Effector memory CD4-positive, alpha-beta T cell (primary cell): ENCODE measurements at regions not wholly inside any gene's neighbourhood (a gene's known extent, or its start where the extent isn't known, plus 50 kb on each side); places are given as distances from the start of the nearest gene placed in this dataset.

Experiments used
- DNase-seq, 3 donors: peaks; one replicate each; pipeline ENCODE4 v3.0.0-alpha.2; 2020
- H3K27ac ChIP-seq: 2 replicates; pipeline ENCODE4 v1.7.0; 2013; ENCODE audit warnings: mild to moderate bottlenecking, low read length, moderate library complexity; ENCODE audit not compliant: insufficient read depth, poor library complexity, severe bottlenecking
- H3K27me3 ChIP-seq: replicated peaks from 2 replicates; pipeline ENCODE4 v1.7.0; 2013; ENCODE audit warnings: mild to moderate bottlenecking, low read length; ENCODE audit not compliant: insufficient read depth, control insufficient read depth, poor library complexity, severe bottlenecking
- H3K36me3 ChIP-seq: 2 replicates; pipeline ENCODE4 v1.7.0; 2013; ENCODE audit warnings: mild to moderate bottlenecking, low read length, moderate library complexity; ENCODE audit not compliant: control insufficient read depth, insufficient read depth
- H3K4me1 ChIP-seq: 2 replicates; pipeline ENCODE4 v1.7.0; 2013; ENCODE audit warnings: low read length, mild to moderate bottlenecking; ENCODE audit not compliant: control insufficient read depth, insufficient read depth, poor library complexity, severe bottlenecking
- H3K4me3 ChIP-seq: 2 replicates; pipeline ENCODE4 v1.7.0; 2013; ENCODE audit warnings: low read length, low read depth, mild to moderate bottlenecking; ENCODE audit not compliant: insufficient read depth, poor library complexity, severe bottlenecking
- H3K9me3 ChIP-seq: 2 replicates; pipeline ENCODE4 v1.7.0; 2013; ENCODE audit warnings: mild to moderate bottlenecking, low read length, moderate library complexity; ENCODE audit not compliant: control insufficient read depth

GRCh38 chr7:55639640-55640039 is 67.3 kb upstream of the VOPP1 start:
- Histone ChIP-seq H3K27ac (no peak overlapping the region), H3K4me3 (no peak overlapping the region), H3K27me3 (no peaks in the 10 kb centered on the region), H3K36me3 (no peaks in the 10 kb centered on the region), H3K9me3 (no peaks in the 10 kb centered on the region), H3K4me1 (peaks cover 9% of the 10 kb centered on the region)
- no peak for DNase-seq

GRCh38 chr7:55629051-55629677 is 56.9 kb upstream of the VOPP1 start:
- Histone ChIP-seq H3K9me3 (no peaks in the 10 kb centered on the region), H3K4me1 (no peaks in the 10 kb centered on the region), H3K4me3 (no peak overlapping the region), H3K27me3 (no peaks in the 10 kb centered on the region), H3K36me3 (no peaks in the 10 kb centered on the region), H3K27ac (no peak overlapping the region)
- DNase-seq: no peak

- H3K27ac ChIP-seq: no peak overlapping the region
- H3K4me3 ChIP-seq: no peak overlapping the region
- H3K4me1 ChIP-seq: no peaks in the 10 kb centered on the region
- H3K36me3 ChIP-seq: no peaks in the 10 kb centered on the region
- no peaks in the 10 kb centered on the region for H3K9me3 ChIP-seq
- no peak for DNase-seq
- no peaks in the 10 kb centered on the region for H3K27me3 ChIP-seq
Measured at GRCh38 chr7:55624813-55625212, 52.5 kb upstream of the VOPP1 start.

GRCh38 chr7:55623617-55624016 is 51.3 kb upstream of the VOPP1 start:
- Histone ChIP-seq H3K27me3 (no peaks in the 10 kb centered on the region), H3K27ac (no peak overlapping the region), H3K9me3 (no peaks in the 10 kb centered on the region), H3K4me3 (no peak overlapping the region), H3K36me3 (no peaks in the 10 kb centered on the region), H3K4me1 (no peaks in the 10 kb centered on the region)
- DNase-seq: no peak

GRCh38 chr7:55622241-55622640 is 49.9 kb upstream of the VOPP1 start:
- no peaks in the 10 kb centered on the region for H3K27me3 ChIP-seq
- no peak for DNase-seq
- H3K27ac ChIP-seq: no peak overlapping the region
- H3K9me3 ChIP-seq: no peaks in the 10 kb centered on the region
- no peaks in the 10 kb centered on the region for H3K4me1 ChIP-seq
- H3K4me3 ChIP-seq: no peak overlapping the region
- H3K36me3 ChIP-seq: no peaks in the 10 kb centered on the region
